HG02884 (cell line): ENCODE measurements at regions not wholly inside any gene's neighbourhood (a gene's known extent, or its start where the extent isn't known, plus 50 kb on each side); places are given as distances from the start of the nearest gene placed in this dataset.

Source experiments
- ATAC-seq: cut with Tn5 transposase; IDR thresholded peaks from one replicate; pipeline ENCODE4 v1.9.1; 2021; ENCODE audit warnings: mild to moderate bottlenecking, moderate library complexity; ENCODE audit not compliant: unreplicated experiment

- no peak for ATAC-seq
Measured at GRCh38 chr14:97878206-97878605, 1081.0 kb downstream of the VRK1 start.

DNA sequence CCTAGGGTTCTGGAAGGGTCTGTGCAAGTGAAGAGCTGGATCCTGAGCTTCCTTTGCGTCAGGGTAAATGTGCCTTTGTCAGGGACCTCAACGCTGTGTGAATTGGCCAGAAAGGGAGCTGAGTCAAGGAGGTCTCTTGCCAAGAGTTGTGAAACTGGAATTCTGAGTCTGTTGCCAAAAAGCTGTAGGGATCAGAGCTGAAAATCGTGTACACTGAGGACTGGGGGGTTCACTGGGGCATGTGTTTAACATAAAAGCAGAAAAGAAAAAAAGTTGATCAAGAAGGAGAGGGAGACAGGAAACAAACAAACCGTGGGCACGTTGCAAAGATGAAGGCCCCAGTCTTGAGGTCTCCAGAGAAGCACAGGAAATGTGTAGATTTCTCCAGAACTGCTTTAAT is 1081.5 kb downstream of the VRK1 start:
- ATAC-seq = no peak

GRCh38 chr14:97887690-97888089 is 1090.5 kb downstream of the VRK1 start:
- no peak for ATAC-seq

DNA sequence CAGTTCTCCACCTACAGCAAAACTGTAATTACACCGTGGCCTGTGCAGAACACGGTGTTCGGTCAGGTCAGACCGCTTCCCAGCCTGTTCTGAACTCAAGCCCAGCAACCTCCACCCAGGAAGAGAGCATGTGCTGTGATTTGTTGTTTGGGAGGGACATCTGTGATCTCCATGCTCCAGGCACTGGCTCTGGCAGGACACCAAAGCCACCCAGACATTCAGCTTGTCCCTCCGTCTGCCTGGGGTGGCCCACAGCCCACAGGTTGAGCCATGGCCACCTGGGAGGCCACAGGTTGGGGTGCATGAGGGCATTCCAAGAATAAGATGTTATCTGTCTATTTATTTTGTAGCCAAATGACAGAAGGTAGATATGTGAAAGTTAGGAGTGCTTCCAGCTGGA is 1091.1 kb downstream of the VRK1 start:
- ATAC-seq = no peak

DNA sequence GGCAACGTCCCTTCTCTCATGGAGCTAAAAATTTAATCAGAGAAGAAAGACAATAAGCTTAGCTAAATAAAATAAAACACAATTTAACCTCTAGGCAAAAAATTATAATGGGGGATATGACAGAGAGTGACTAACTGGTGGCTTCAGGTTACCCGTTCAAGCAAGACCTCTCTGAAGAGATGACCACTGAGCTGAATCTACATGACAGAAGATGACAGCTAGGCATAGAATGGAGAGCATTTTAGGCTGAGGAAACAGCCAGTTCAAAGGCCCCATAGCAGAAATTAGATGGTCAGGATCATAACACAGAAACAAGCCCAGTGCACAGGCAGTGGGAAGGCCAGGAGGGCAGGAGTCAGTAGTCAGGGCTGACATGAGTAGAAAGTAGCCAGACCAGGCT is 1094.3 kb downstream of the VRK1 start:
- ATAC-seq = no peak

DNA sequence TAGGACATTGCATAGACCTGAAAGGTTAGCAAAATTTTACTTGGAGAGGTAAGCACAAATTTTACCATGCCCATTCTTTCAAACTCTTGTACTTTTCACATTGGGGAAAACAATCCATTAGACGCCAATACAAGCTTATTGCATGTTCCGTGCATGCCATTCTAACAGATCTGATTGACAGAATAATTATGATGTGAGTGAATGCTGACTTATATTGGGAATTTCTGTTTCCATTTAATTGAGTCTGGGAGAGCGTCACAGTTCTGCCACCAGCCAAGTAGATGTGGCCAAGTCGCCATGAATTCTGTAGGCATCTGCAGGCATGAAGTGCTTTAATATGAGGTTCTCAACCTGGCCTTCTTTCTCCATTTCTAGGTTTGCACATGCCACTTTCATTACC is 1097.4 kb downstream of the VRK1 start:
- no peak for ATAC-seq

DNA sequence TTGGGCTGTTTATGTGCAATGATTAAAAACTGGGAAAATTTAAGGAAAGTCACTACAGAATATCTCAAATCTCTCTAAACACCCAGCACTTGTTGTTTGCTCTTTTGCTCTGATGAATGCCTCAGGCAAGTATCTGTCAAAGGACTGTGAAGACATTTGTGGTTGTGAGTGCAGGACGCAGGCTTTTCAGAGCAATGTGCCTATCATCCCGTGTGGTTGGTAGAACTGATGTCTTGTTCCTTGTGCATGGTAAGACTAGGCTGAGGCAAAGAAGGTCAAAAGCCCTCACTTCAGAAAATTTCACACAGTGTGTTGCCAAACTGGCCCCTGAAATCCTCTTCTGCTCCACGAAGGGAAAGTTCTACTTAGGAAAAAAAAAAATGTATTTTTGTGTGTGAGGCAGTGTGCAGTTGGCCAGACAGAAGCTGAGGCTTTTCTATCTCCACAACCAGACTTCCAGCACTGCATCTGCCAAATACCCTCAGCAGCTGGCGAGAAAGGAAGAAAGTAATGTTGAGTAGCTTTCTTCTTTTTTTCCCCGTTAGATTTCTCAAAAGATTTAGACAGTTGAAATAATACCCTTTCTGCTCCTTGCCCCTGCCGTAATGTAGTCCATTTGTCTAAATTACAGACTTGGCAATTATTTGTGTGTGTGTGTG is 1103.1 kb downstream of the VRK1 start:
- no peak for ATAC-seq

DNA sequence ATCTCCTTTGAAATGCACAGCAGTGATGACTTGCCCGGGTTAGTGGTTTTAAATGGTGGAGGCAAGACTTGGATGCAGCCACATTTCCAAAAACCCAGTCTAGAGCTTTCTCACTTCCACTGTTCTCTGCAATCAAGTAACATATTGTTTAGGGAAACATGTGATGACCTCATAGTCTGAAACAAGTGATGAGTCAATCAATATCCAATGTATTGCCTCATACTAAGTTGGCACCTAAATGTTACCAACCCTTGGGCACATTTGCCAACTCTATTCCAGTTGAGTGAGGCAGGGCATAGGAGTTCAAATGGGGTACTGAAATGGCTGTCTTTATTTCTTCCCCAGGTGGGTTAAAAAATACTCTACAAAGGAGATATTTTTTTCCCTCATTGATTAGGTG is 1105.4 kb downstream of the VRK1 start:
- no peak for ATAC-seq

DNA sequence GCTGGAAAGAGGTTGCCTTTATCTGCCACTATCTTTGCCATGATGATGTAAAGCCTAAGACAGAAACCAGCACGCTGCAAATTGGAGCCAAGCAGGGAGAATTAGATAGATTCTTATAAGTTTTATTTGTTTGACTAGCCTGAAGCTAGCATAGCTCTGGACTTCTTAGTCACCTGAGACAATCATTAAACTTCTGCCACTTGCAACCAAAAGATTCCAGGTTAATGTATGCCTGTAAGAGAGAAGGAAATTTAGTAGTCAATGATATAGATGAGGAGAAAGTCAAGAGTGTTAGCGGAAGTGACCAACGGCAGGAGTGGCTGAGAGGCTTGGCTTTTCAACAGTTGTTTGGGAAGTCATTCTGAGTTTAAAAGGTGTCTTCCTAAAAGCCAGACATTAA is 1106.6 kb downstream of the VRK1 start:
- ATAC-seq = no peak

DNA sequence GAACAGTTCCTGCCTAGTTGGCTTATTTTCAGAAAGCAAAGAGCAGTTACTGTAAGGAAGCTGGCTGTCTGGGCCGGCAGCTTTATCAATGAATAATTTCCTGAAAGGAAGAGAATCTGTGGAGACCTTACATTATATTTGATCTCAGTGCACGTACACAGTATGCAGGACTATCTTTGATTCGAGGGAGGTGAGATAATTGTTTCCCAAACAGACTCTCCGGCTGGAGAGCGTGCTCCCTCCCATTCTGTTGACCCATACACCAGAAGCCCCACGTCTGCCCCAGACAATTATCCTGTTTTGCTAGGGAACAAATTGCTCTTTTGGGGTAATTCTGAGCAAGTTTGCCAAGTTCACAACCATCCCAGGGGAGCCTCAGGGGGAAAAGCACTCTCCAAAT is 1115.0 kb downstream of the VRK1 start:
- no peak for ATAC-seq

DNA sequence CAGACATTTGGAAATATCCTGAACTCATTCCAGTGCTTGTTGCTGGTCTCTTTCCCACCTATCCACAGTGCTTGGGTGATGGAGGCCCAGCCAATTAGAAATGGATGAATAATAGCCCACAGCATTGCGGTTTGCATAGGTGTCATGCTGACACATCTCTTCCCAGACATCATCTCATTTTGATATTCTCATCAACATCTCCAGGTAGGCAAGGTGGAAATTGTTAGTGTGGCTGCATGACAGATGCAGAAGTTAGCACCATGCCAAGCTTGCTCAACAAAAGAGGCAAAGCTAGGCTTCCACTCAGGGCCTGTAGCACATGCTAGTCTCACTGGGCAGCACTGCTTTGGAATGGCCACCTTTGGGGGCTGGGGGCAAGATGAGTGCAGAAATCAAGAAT is 1118.9 kb downstream of the VRK1 start:
- ATAC-seq = no peak

GRCh38 chr14:97916669-97917568 is 1119.7 kb downstream of the VRK1 start:
- ATAC-seq = no peak

GRCh38 chr14:97920201-97920600 is 1123.0 kb downstream of the VRK1 start:
- no peak for ATAC-seq

DNA sequence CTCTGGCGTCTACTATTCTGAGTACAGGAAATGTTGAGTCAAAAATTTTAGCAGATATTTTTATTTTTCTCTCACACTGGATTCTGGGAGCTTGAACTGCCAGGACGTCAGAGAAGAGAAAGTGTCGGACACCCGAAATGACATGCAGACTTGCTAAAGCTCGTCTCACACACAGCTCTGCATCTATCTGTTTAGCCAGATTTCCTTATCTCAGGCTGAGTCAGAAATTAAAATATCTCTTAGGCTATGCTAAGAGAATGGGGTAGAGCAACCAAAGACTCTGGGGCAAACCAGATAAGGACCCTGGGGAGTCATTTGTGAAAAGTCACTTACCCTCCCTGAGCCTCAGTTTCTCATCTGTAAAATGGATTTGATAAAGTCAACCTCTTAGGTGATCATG is 1124.1 kb downstream of the VRK1 start:
- ATAC-seq = no peak

DNA sequence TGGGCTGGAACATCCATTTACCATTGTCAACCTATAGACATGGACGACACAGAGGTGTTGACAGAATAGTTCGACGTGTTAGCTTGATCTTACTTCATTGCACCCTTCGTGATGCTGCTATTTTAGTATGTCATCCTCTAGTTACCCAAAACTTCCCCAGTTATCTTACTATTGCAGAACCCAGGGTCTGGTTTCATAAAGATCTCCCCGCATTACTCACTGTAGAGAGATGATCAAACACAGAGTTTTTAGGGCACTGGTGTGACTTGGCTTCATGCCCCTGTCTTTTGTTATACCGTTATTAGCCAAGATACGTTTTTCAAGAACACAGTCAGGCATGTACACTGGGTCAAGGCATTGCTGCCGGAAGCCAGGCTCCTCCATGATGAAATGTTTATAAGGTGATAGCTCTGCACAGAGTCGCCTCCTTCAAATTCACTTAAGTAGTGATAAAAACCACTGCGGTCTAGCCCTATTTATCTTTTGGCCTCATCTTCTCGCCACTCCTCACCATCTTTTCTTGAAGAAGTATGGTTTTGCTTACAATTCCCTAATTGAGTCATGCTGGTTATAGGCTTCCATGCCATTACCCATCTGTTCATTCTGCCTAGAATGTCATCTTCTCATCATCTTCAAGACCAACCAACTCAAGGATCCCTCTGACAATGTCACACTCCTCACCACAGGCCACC is 1127.9 kb downstream of the VRK1 start:
- ATAC-seq = no peak

DNA sequence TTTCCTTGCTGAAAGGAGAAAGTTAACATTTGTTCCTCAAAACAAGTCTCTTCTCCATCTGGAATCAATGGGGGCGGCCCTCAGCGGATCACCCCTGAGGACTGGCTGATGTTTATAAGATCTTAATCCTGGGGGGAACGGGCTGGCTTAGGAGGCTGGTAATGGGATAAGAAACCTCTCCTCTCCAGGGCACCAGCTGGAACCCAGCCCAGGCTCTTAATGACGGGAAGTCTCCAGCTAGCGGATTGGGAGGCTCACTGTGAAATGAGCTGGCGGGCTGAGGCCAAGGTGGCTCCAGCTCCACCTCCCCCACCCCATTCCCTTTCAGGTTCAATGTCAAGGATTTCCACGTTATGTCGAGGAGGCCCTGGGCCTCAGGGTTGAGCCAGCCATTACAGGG is 1133.0 kb downstream of the VRK1 start:
- no peak for ATAC-seq

- ATAC-seq = no peak
Measured at GRCh38 chr14:97931273-97931672, 1134.1 kb downstream of the VRK1 start.

DNA sequence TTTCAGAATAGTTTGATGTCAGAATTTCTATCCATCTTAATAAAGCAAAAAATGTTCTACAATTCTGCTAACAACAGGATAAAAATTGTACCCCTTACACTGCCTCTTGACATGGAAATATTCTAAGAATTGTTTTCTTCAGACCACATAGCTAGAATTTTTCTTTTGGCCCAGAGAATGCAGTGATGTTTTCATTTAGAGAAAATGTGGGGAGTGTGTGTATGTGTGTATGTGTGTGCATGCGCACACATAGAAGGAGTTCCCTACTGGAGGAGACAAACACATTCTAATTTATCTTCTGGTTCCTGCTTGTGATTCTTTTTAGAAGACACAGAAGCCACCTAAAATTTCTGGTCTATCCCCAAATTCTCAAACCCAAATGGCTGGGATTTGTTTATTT is 1145.7 kb downstream of the VRK1 start:
- ATAC-seq = no peak

DNA sequence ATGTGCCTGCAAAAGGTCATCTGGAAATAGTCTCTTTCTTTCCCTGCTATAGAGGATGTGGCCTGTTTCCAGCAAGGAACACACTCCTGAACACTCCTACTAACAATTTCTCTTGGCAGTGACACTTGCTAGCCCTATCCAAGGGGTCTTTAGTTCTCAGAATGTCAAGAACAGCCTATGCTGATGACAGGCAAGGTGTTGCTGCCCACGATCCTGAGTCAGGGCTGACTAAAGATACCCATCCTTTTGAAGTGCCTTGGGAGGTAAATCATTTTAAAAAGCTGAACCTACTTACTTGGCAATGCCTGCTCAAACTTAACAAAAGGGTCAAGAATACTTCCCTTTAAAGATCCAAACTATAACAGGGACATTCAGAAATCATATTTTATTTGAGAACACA is 1146.4 kb downstream of the VRK1 start:
- no peak for ATAC-seq

- no peak for ATAC-seq
Measured at GRCh38 chr14:97944380-97944779, 1147.2 kb downstream of the VRK1 start.

- ATAC-seq = no peak
Measured at GRCh38 chr14:97945631-97946030, 1148.4 kb downstream of the VRK1 start.

- no peak for ATAC-seq
Measured at GRCh38 chr14:97946240-97946639, 1149.1 kb downstream of the VRK1 start.
